OCI-LY1 (cell line): ENCODE measurements at regions not wholly inside any gene's neighbourhood (a gene's known extent, or its start where the extent isn't known, plus 50 kb on each side); places are given as distances from the start of the nearest gene placed in this dataset.

Source experiments
- H2AFZ ChIP-seq: fragments of 200-600 bp; sonication (generic), shearing (Covaris generic); 2 replicates; pipeline ENCODE4 v1.6.0; 2014; ENCODE audit warnings: antibody characterized with exemption, mild to moderate bottlenecking, low read length
- H3F3A ChIP-seq: fragments of 200-600 bp; sonication (generic), shearing (Covaris generic); 2 replicates; pipeline ENCODE4 v1.6.0; 2014; ENCODE audit warnings: mild to moderate bottlenecking, antibody characterized with exemption, low read length, moderate library complexity; ENCODE audit not compliant: insufficient read depth
- H3K27ac ChIP-seq: fragments of 200-600 bp; sonication (generic); 2 replicates; pipeline ENCODE4 v1.5.1; 2014; ENCODE audit warnings: low read length, mixed run types, mild to moderate bottlenecking, low read depth; ENCODE audit not compliant: poor library complexity, severe bottlenecking
- H3K27me3 ChIP-seq: fragments of 200-600 bp; sonication (generic); 2 replicates; pipeline ENCODE4 v1.6.0; 2014; ENCODE audit warnings: antibody characterized with exemption, mild to moderate bottlenecking, low read length, moderate library complexity; ENCODE audit not compliant: insufficient read depth
- H3K36me3 ChIP-seq: fragments of 200-600 bp; sonication (generic); 2 replicates; pipeline ENCODE4 v1.6.1; 2014; ENCODE audit warnings: mild to moderate bottlenecking, antibody characterized with exemption, low read length, moderate library complexity, mixed read lengths; ENCODE audit not compliant: insufficient read depth
- H3K4me1 ChIP-seq: fragments of 200-600 bp; sonication (generic); 2 replicates; pipeline ENCODE4 v1.5.1; 2014; ENCODE audit warnings: mild to moderate bottlenecking, low read length, moderate library complexity; ENCODE audit not compliant: insufficient read depth, severe bottlenecking
- H3K4me2 ChIP-seq: fragments of 200-600 bp; sonication (generic), shearing (Covaris generic); 2 replicates; pipeline ENCODE4 v1.6.1; 2014; ENCODE audit warnings: low read length
- H3K4me3 ChIP-seq: fragments of 200-600 bp; sonication (generic); 2 replicates; pipeline ENCODE4 v1.5.1; 2014; ENCODE audit warnings: low read length, low read depth, mild to moderate bottlenecking, mixed read lengths; ENCODE audit not compliant: poor library complexity, severe bottlenecking
- H3K79me2 ChIP-seq: fragments of 200-600 bp; shearing (Covaris generic); 2 replicates; pipeline ENCODE4 v1.6.1; 2016; ENCODE audit warnings: mixed run types, low read length, mixed read lengths; ENCODE audit not compliant: insufficient read depth
- H3K9ac ChIP-seq: fragments of 200-600 bp; sonication (generic), shearing (Covaris generic); 2 replicates; pipeline ENCODE4 v1.6.1; 2014; ENCODE audit warnings: mild to moderate bottlenecking, low read length, mixed read lengths
- H3K9me2 ChIP-seq: fragments of 200-600 bp; sonication (generic), shearing (Covaris generic); 2 replicates; pipeline ENCODE4 v1.6.1; 2014; ENCODE audit warnings: low read depth, mild to moderate bottlenecking, low read length, mixed read lengths
- H3K9me3 ChIP-seq: fragments of 200-600 bp; shearing (Covaris generic); 2 replicates; pipeline ENCODE4 v1.6.1; 2014; ENCODE audit warnings: low read length, mixed read lengths
- H4K20me1 ChIP-seq: fragments of 200-600 bp; sonication (generic), shearing (Covaris generic); 2 replicates; pipeline ENCODE4 v1.6.0; 2016; ENCODE audit warnings: mild to moderate bottlenecking, low read length; ENCODE audit not compliant: insufficient read depth
- CTCF ChIP-seq: fragments of 200-600 bp; sonication (generic), shearing (Covaris generic); IDR thresholded peaks from 2 replicates; pipeline ENCODE4 v1.5.1; 2017; ENCODE audit warnings: mild to moderate bottlenecking, antibody characterized with exemption, low read length, moderate library complexity, mixed read lengths
- EZH2 ChIP-seq: fragments of 200-600 bp; sonication (generic), shearing (Covaris generic); IDR thresholded peaks from 2 replicates; pipeline ENCODE4 v1.8.0; 2017; ENCODE audit warnings: borderline replicate concordance, mixed run types, mild to moderate bottlenecking, antibody characterized with exemption, low read length, moderate library complexity, mixed read lengths

- Histone ChIP-seq H4K20me1 (no peaks in the 10 kb centered on the region), H3K4me3 (no peak overlapping the region), H3K36me3 (no peaks in the 10 kb centered on the region), H3F3A (no peaks in the 10 kb centered on the region), H3K4me2 (no peak overlapping the region), H3K27me3 (no peaks in the 10 kb centered on the region), H3K9ac (no peak overlapping the region), H2AFZ (no peak overlapping the region), H3K27ac (no peak overlapping the region), H3K9me2 (no peaks in the 10 kb centered on the region), H3K79me2 (no peaks in the 10 kb centered on the region), H3K4me1 (no peaks in the 10 kb centered on the region), H3K9me3 (no peaks in the 10 kb centered on the region)
- TF ChIP-seq EZH2 (no peak), CTCF (no peak)
Observed at GRCh38 chr16:48682971-48683370, 73.0 kb upstream of the N4BP1 start.

- Histone ChIP-seq H3K27me3 (no peaks in the 10 kb centered on the region), H3K4me3 (no peak overlapping the region), H2AFZ (no peak overlapping the region), H3K27ac (no peak overlapping the region), H3K9me2 (no peaks in the 10 kb centered on the region), H3F3A (no peaks in the 10 kb centered on the region), H3K4me2 (no peak overlapping the region), H3K4me1 (no peaks in the 10 kb centered on the region), H3K79me2 (no peaks in the 10 kb centered on the region), H3K36me3 (no peaks in the 10 kb centered on the region), H3K9me3 (no peaks in the 10 kb centered on the region), H3K9ac (no peak overlapping the region), H4K20me1 (no peaks in the 10 kb centered on the region)
- no peak for TF ChIP-seq EZH2
- peak; percentile 21; the same call in 1 of the 2 replicates for TF ChIP-seq CTCF
Observed at GRCh38 chr16:48681520-48681919, 71.5 kb upstream of the N4BP1 start.

- Histone ChIP-seq H3K9me3 (no peaks in the 10 kb centered on the region), H3K9ac (no peak overlapping the region), H3K79me2 (no peaks in the 10 kb centered on the region), H2AFZ (no peak overlapping the region), H3K36me3 (no peaks in the 10 kb centered on the region), H3K4me1 (no peaks in the 10 kb centered on the region), H4K20me1 (no peaks in the 10 kb centered on the region), H3K27ac (no peak overlapping the region), H3K9me2 (no peaks in the 10 kb centered on the region), H3K4me3 (no peak overlapping the region), H3F3A (no peaks in the 10 kb centered on the region), H3K4me2 (no peak overlapping the region), H3K27me3 (no peaks in the 10 kb centered on the region)
- TF ChIP-seq EZH2 (no peak), CTCF (no peak)
Observed at GRCh38 chr16:48680881-48681280, 70.9 kb upstream of the N4BP1 start.
